Neural cell (in vitro differentiated cells): ENCODE measurements at regions not wholly inside any gene's neighbourhood (a gene's known extent, or its start where the extent isn't known, plus 50 kb on each side); places are given as distances from the start of the nearest gene placed in this dataset.

Experiments used
- CTCF ChIP-seq: fragments of 450-650 bp; IDR thresholded peaks from 2 replicates; pipeline ENCODE4 v1.5.1; 2014; ENCODE audit warnings: antibody characterized with exemption, mild to moderate bottlenecking, moderate library complexity; ENCODE audit not compliant: poor library complexity, severe bottlenecking
- EP300 ChIP-seq: fragments of 450-650 bp; conservative IDR thresholded peaks from 2 replicates; pipeline ENCODE4 v1.6.1; 2014; ENCODE audit warnings: antibody characterized with exemption, mild to moderate bottlenecking, moderate library complexity; ENCODE audit not compliant: poor library complexity, severe bottlenecking
- EZH2 ChIP-seq: fragments of 200-600, 300-800 bp; shearing (Covaris generic), sonication (generic); IDR thresholded peaks from 2 replicates; pipeline ENCODE4 v1.6.1; 2014; ENCODE audit warnings: antibody characterized with exemption, low read length, borderline replicate concordance, mild to moderate bottlenecking; ENCODE audit not compliant: insufficient read depth, poor library complexity, severe bottlenecking
- MXI1 ChIP-seq: fragments of 450-650 bp; conservative IDR thresholded peaks from 2 replicates; pipeline ENCODE4 v1.6.1; 2014; ENCODE audit warnings: antibody characterized with exemption, mild to moderate bottlenecking; ENCODE audit not compliant: poor library complexity, severe bottlenecking
- POLR2AphosphoS5 ChIP-seq: IDR thresholded peaks from 2 replicates; pipeline ENCODE4 v1.6.1; 2012
- RAD21 ChIP-seq: fragments of 450-650 bp; conservative IDR thresholded peaks from 2 replicates; pipeline ENCODE4 v1.6.1; 2014; ENCODE audit warnings: antibody characterized with exemption, mild to moderate bottlenecking, moderate library complexity
- REST ChIP-seq: IDR thresholded peaks from 2 replicates; pipeline ENCODE4 v1.6.1; 2012; ENCODE audit warnings: borderline replicate concordance
- SMC3 ChIP-seq: fragments of 450-650 bp; conservative IDR thresholded peaks from 2 replicates; pipeline ENCODE4 v1.6.1; 2014; ENCODE audit warnings: antibody characterized with exemption, mild to moderate bottlenecking, moderate library complexity; ENCODE audit not compliant: poor library complexity
- TAF1 ChIP-seq: IDR thresholded peaks from 2 replicates; pipeline ENCODE4 v1.6.1; 2012; ENCODE audit warnings: low read depth

GRCh38 chr1:243903041-243903440, 53.0 kb upstream of the AKT3 start:
- no peak for TF ChIP-seq CTCF
- TF ChIP-seq EZH2, result no peak
- no peak for TF ChIP-seq SMC3
- TF ChIP-seq TAF1, result no peak
- TF ChIP-seq POLR2AphosphoS5, result no peak
- TF ChIP-seq REST, result no peak
- TF ChIP-seq EP300, result no peak
- TF ChIP-seq MXI1, result no peak
- TF ChIP-seq RAD21, result no peak
